Uterus (tissue), 2 donors: ENCODE measurements at regions not wholly inside any gene's neighbourhood (a gene's known extent, or its start where the extent isn't known, plus 50 kb on each side); places are given as distances from the start of the nearest gene placed in this dataset.

Experiments
- CTCF ChIP-seq, 4 experiments: fragments of 200-600 bp in 2 of 4; fragments of 450-650 bp in 2 of 4; sonication (generic) in 2 of 4; IDR thresholded peaks; one replicate each; pipeline ENCODE4 v1.5.1; 2016 to 2019; ENCODE audit warnings: antibody characterized with exemption in 4 of 4, mild to moderate bottlenecking in 2 of 4, moderate library complexity in 1 of 4
- POLR2A ChIP-seq, 2 donors: fragments of 450-650 bp; IDR thresholded peaks; one replicate each; pipeline ENCODE4 v1.6.1; 2016; ENCODE audit warnings: antibody characterized with exemption in 2 of 2, mild to moderate bottlenecking in 1 of 2, moderate library complexity in 1 of 2

- TF ChIP-seq CTCF (IDR thresholded peaks at IDR 0.05): no peak
- no peak for TF ChIP-seq POLR2A (IDR thresholded peaks at IDR 0.05)
Observed at GRCh38 chr1:104406728-104407127, 657.0 kb downstream of the AMY1C start.
